ENCODE measurements at regions not wholly inside any gene's neighbourhood (a gene's known extent, or its start where the extent isn't known, plus 50 kb on each side); places are given as distances from the start of the nearest gene placed in this dataset.

GRCh38 chr9:111985315-111985714, 88.7 kb downstream of the UGCG start:
- 67% methylated on average over 1 of the region's 6 CpGs for WGBS (ENCODE audit: insufficient coverage)
- no peak overlapping the region for H3K27ac ChIP-seq (ENCODE audit: low read length)
- no peaks in the 10 kb centered on the region for H3K4me1 ChIP-seq (ENCODE audit: control insufficient read depth, insufficient read depth, low read length)
- no peak overlapping the region for H3K4me3 ChIP-seq (ENCODE audit: low read length)
- no peaks in the 10 kb centered on the region for H3K27me3 ChIP-seq (ENCODE audit: control insufficient read depth, insufficient read depth, low read length)
- H3K9me3 ChIP-seq (replicated peaks; ENCODE audit: control insufficient read depth, low read depth, low read length) = no peaks in the 10 kb centered on the region
- DNase-seq = no peak
- H3K36me3 ChIP-seq (ENCODE audit: control insufficient read depth, insufficient read depth, low read length) = no peaks in the 10 kb centered on the region

GRCh38 chr9:111986035-111986556, 89.5 kb downstream of the UGCG start:
- H3K27me3 ChIP-seq (ENCODE audit: control insufficient read depth, insufficient read depth, low read length) = no peaks in the 10 kb centered on the region
- H3K4me1 ChIP-seq (ENCODE audit: control insufficient read depth, insufficient read depth, low read length) = no peaks in the 10 kb centered on the region
- H3K27ac ChIP-seq (ENCODE audit: low read length) = peak overlapping the region; percentile 78
- no CpG with 5 or more reads among the region's 6 CpGs for WGBS (ENCODE audit: insufficient coverage)
- DNase-seq = peak; percentile 77
- no peak overlapping the region for H3K4me3 ChIP-seq (ENCODE audit: low read length)
- no peaks in the 10 kb centered on the region for H3K36me3 ChIP-seq (ENCODE audit: control insufficient read depth, insufficient read depth, low read length)
- no peaks in the 10 kb centered on the region for H3K9me3 ChIP-seq (replicated peaks; ENCODE audit: control insufficient read depth, low read depth, low read length)

Measured in muscle of leg (tissue), 3 donors.